Subcutaneous abdominal adipose tissue (tissue), 5 donors: ENCODE measurements at regions not wholly inside any gene's neighbourhood (a gene's known extent, or its start where the extent isn't known, plus 50 kb on each side); places are given as distances from the start of the nearest gene placed in this dataset.

ENCODE experiments used
- H3K27ac ChIP-seq: one replicate; pipeline ENCODE4 v1.7.0; 2013; ENCODE audit warnings: low read depth, mild to moderate bottlenecking, inconsistent platforms, low read length, moderate library complexity
- H3K27me3 ChIP-seq, 5 donors: one replicate each; pipeline ENCODE4 v1.7.0; 2013; ENCODE audit warnings: low read length in 5 of 5, inconsistent platforms in 1 of 5; ENCODE audit not compliant: control insufficient read depth in 5 of 5, insufficient read depth in 4 of 5
- H3K36me3 ChIP-seq, 5 donors: one replicate each; pipeline ENCODE4 v1.7.0; 2013; ENCODE audit warnings: low read length in 5 of 5; ENCODE audit not compliant: control insufficient read depth in 5 of 5, insufficient read depth in 5 of 5
- H3K4me1 ChIP-seq, 5 donors: one replicate each; pipeline ENCODE4 v1.7.0; 2013; ENCODE audit warnings: low read length in 5 of 5, mild to moderate bottlenecking in 3 of 5, moderate library complexity in 1 of 5; ENCODE audit not compliant: control insufficient read depth in 5 of 5, insufficient read depth in 5 of 5
- H3K4me3 ChIP-seq, 5 donors: one replicate each; pipeline ENCODE4 v1.7.0; 2013; ENCODE audit warnings: low read length in 5 of 5, low read depth in 1 of 5
- H3K9ac ChIP-seq, 5 donors: one replicate each; pipeline ENCODE4 v1.7.0; 2013; ENCODE audit warnings: low read length in 5 of 5, mild to moderate bottlenecking in 4 of 5, moderate library complexity in 3 of 5
- H3K9me3 ChIP-seq, 5 donors: one replicate each; pipeline ENCODE4 v1.7.0; 2013; ENCODE audit warnings: low read length in 5 of 5; ENCODE audit not compliant: control insufficient read depth in 5 of 5
- donor health status: healthy.
- donor health status: healthy.
- donor health status: healthy.
- donor health status: healthy.
- donor health status: healthy.

- Histone ChIP-seq H3K9me3 (peaks cover 0 to 4% (median 0%) of the 10 kb centered on the region in 5 donors), H3K9ac (no peak overlapping the region), H3K27ac (no peak overlapping the region), H3K27me3 (no peaks in the 10 kb centered on the region), H3K4me1 (no peaks in the 10 kb centered on the region), H3K36me3 (no peaks in the 10 kb centered on the region), H3K4me3 (peak overlapping the region in 1 of 5 donors; percentile 28)
Measured at GRCh38 chr12:22787557-22787956, 162.6 kb downstream of the ETNK1 start.

- Histone ChIP-seq H3K36me3 (no peaks in the 10 kb centered on the region), H3K4me1 (no peaks in the 10 kb centered on the region), H3K4me3 (no peak overlapping the region), H3K27ac (no peak overlapping the region), H3K9ac (no peak overlapping the region), H3K27me3 (no peaks in the 10 kb centered on the region), H3K9me3 (peaks cover 0 to 4% (median 0%) of the 10 kb centered on the region in 5 donors)
Measured at GRCh38 chr12:22788913-22789312, 163.9 kb downstream of the ETNK1 start.

- H3K27me3 ChIP-seq = no peaks in the 10 kb centered on the region
- no peaks in the 10 kb centered on the region for H3K36me3 ChIP-seq
- no peak overlapping the region for H3K9ac ChIP-seq
- H3K4me1 ChIP-seq = no peaks in the 10 kb centered on the region
- H3K9me3 ChIP-seq = peaks cover 0 to 4% (median 0%) of the 10 kb centered on the region in 5 donors
- no peak overlapping the region for H3K4me3 ChIP-seq
- no peak overlapping the region for H3K27ac ChIP-seq
Measured at GRCh38 chr12:22792138-22792537, 167.2 kb downstream of the ETNK1 start.

GRCh38 chr12:22794017-22794416 is 169.0 kb downstream of the ETNK1 start:
- H3K27ac ChIP-seq = no peak overlapping the region
- H3K36me3 ChIP-seq = no peaks in the 10 kb centered on the region
- H3K4me1 ChIP-seq = no peaks in the 10 kb centered on the region
- H3K9ac ChIP-seq = no peak overlapping the region
- no peaks in the 10 kb centered on the region for H3K27me3 ChIP-seq
- peaks cover 0 to under 1% (median 0%) of the 10 kb centered on the region in 5 donors for H3K9me3 ChIP-seq
- no peak overlapping the region for H3K4me3 ChIP-seq

- H3K4me1 ChIP-seq = peaks cover 0 to 4% (median 0%) of the 10 kb centered on the region in 5 donors
- no peaks in the 10 kb centered on the region for H3K36me3 ChIP-seq
- H3K4me3 ChIP-seq = no peak overlapping the region
- H3K9me3 ChIP-seq = no peaks in the 10 kb centered on the region
- H3K27me3 ChIP-seq = no peaks in the 10 kb centered on the region
- no peak overlapping the region for H3K9ac ChIP-seq
- H3K27ac ChIP-seq = no peak overlapping the region
Measured at GRCh38 chr12:22796941-22797630, 172.1 kb downstream of the ETNK1 start.

GRCh38 chr12:22797701-22798100 is 172.7 kb downstream of the ETNK1 start:
- Histone ChIP-seq H3K27me3 (no peaks in the 10 kb centered on the region), H3K4me1 (peaks cover 0 to 4% (median under 1%) of the 10 kb centered on the region in 5 donors), H3K9ac (no peak overlapping the region), H3K36me3 (no peaks in the 10 kb centered on the region), H3K9me3 (no peaks in the 10 kb centered on the region), H3K27ac (no peak overlapping the region), H3K4me3 (no peak overlapping the region)

- Histone ChIP-seq H3K36me3 (no peaks in the 10 kb centered on the region), H3K9me3 (no peaks in the 10 kb centered on the region), H3K9ac (no peak overlapping the region), H3K27ac (no peak overlapping the region), H3K4me1 (peaks cover 0 to 6% (median 4%) of the 10 kb centered on the region in 5 donors), H3K4me3 (no peak overlapping the region), H3K27me3 (no peaks in the 10 kb centered on the region)
Measured at GRCh38 chr12:22798116-22798515, 173.1 kb downstream of the ETNK1 start.

- Histone ChIP-seq H3K4me1 (peaks cover 0 to 6% (median 4%) of the 10 kb centered on the region in 5 donors), H3K9me3 (no peaks in the 10 kb centered on the region), H3K27ac (no peak overlapping the region), H3K9ac (no peak overlapping the region), H3K27me3 (no peaks in the 10 kb centered on the region), H3K4me3 (no peak overlapping the region), H3K36me3 (no peaks in the 10 kb centered on the region)
Measured at GRCh38 chr12:22799503-22799902, 174.5 kb downstream of the ETNK1 start.

- Histone ChIP-seq H3K27me3 (no peaks in the 10 kb centered on the region), H3K9me3 (no peaks in the 10 kb centered on the region), H3K36me3 (no peaks in the 10 kb centered on the region), H3K4me3 (no peak overlapping the region), H3K9ac (no peak overlapping the region), H3K27ac (no peak overlapping the region), H3K4me1 (peaks cover 0 to 6% (median 4%) of the 10 kb centered on the region in 5 donors)
Measured at GRCh38 chr12:22800332-22800731, 175.4 kb downstream of the ETNK1 start.

GRCh38 chr12:22802883-22803630 is 178.1 kb downstream of the ETNK1 start:
- no peaks in the 10 kb centered on the region for H3K36me3 ChIP-seq
- H3K4me3 ChIP-seq = no peak overlapping the region
- H3K9ac ChIP-seq = no peak overlapping the region
- peaks cover 0 to 6% (median 4%) of the 10 kb centered on the region in 5 donors for H3K4me1 ChIP-seq
- H3K9me3 ChIP-seq = no peaks in the 10 kb centered on the region
- H3K27me3 ChIP-seq = no peaks in the 10 kb centered on the region
- no peak overlapping the region for H3K27ac ChIP-seq
